ENCODE measurements at regions not wholly inside any gene's neighbourhood (a gene's known extent, or its start where the extent isn't known, plus 50 kb on each side); places are given as distances from the start of the nearest gene placed in this dataset.
A peak's percentile ranks its signal among the peaks of the same experiment; 100 is the strongest.

DNA sequence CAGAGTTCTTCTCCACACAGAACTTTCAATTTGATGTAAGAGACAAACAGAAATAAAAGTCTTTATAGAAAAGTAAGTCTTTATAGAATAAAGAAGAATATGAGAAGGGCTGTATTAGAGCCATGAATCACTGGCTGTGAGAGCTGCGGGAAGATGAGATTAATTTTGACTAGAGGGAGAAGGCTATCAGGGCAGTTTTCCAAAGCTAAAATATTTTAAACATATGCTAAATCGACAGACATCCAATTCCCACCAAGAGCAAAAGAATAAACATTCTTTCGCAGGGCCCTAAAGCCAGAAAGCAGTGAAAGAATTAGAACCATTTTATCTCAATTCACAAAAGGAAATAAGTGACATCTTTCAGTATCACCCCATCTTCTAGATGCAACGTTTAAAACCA lies 208.3 kb upstream of the MAP3K1 start:
- H3K79me2 ChIP-seq (ENCODE audit: control insufficient read depth, insufficient read depth, low read length): no peaks in the 10 kb centered on the region
- no peak for DNase-seq (ENCODE audit: low read depth, low spot score)
- no peaks in the 10 kb centered on the region for H3K27me3 ChIP-seq (ENCODE audit: control insufficient read depth, extremely low read depth, insufficient read depth, low read length)
- no peak for FAIRE-seq
- no peaks in the 10 kb centered on the region for H3K9me3 ChIP-seq (ENCODE audit: control insufficient read depth, low read depth, low read length)
- no peak overlapping the region for H3K27ac ChIP-seq (ENCODE audit: control insufficient read depth, insufficient read depth, low read length)
- peak overlapping the region; percentile 63 for H3K4me2 ChIP-seq (ENCODE audit: control insufficient read depth, extremely low read depth, insufficient read depth, low read depth, low read length)
- dilution Hi-C loops (cut with MboI; ENCODE audit: extremely low pct_ligation_motif_present, low sequenced_read_pairs): no loop called here
- no peak overlapping the region for H3K4me3 ChIP-seq (ENCODE audit: control insufficient read depth in 2 of 3, extremely low read depth in 1 of 3, insufficient read depth in 2 of 3, low read depth in 1 of 3, low read length in 3 of 3)
- no peaks in the 10 kb centered on the region for H3K36me3 ChIP-seq (ENCODE audit: control insufficient read depth in 2 of 2, extremely low read depth in 1 of 2, insufficient read depth in 2 of 2, low read length in 2 of 2)
- no peak overlapping the region for H2AFZ ChIP-seq (ENCODE audit: control insufficient read depth, low read length)
- TF ChIP-seq, protein P1, sequence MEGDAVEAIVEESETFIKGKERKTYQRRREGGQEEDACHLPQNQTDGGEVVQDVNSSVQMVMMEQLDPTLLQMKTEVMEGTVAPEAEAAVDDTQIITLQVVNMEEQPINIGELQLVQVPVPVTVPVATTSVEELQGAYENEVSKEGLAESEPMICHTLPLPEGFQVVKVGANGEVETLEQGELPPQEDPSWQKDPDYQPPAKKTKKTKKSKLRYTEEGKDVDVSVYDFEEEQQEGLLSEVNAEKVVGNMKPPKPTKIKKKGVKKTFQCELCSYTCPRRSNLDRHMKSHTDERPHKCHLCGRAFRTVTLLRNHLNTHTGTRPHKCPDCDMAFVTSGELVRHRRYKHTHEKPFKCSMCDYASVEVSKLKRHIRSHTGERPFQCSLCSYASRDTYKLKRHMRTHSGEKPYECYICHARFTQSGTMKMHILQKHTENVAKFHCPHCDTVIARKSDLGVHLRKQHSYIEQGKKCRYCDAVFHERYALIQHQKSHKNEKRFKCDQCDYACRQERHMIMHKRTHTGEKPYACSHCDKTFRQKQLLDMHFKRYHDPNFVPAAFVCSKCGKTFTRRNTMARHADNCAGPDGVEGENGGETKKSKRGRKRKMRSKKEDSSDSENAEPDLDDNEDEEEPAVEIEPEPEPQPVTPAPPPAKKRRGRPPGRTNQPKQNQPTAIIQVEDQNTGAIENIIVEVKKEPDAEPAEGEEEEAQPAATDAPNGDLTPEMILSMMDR (optimal IDR thresholded peaks at IDR 0.05 in 1 of 3, IDR thresholded peaks at IDR 0.05 in 1 of 3, conservative IDR thresholded peaks at IDR 0.05 in 1 of 3; ENCODE audit: extremely low read depth in 1 of 3, insufficient read depth in 2 of 3, low read length in 3 of 3): no peak
- TF ChIP-seq EZH2 (IDR thresholded peaks at IDR 0.05; ENCODE audit: low read length): no peak
- no peaks in the 10 kb centered on the region for H3K9me1 ChIP-seq (ENCODE audit: control insufficient read depth, extremely low read depth, insufficient read depth, low read length)
- H3K4me1 ChIP-seq (ENCODE audit: control insufficient read depth, extremely low read depth, insufficient read depth, low read length): peaks cover 17% of the 10 kb centered on the region
- H3K9ac ChIP-seq (ENCODE audit: control insufficient read depth, extremely low read depth, insufficient read depth, low read length): no peak overlapping the region
- no peaks in the 10 kb centered on the region for H4K20me1 ChIP-seq (ENCODE audit: control insufficient read depth, extremely low read depth, insufficient read depth, low read length)

DNA sequence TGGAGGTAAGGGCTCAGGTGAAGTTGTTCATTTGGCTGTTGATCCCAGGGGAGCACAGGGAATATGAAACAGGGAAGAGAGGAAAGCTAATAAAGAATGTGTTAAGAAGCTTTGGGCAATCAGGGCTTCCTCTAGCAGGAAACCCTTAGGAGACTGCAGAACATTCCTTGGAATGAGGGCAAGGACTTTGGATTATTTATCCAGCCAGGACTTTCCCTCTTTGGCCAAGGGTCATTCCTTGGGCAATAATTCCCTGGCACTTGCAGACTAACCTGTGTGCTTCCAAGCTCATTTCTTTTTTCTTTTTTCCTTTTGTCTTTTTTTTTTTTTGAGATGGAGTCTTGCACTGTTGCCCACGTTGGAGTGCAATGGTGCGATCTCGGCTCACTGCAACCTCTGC lies 209.2 kb upstream of the MAP3K1 start:
- Histone ChIP-seq H3K36me3 (ENCODE audit: control insufficient read depth in 2 of 2, extremely low read depth in 1 of 2, insufficient read depth in 2 of 2, low read length in 2 of 2) (no peaks in the 10 kb centered on the region), H3K4me3 (ENCODE audit: control insufficient read depth in 2 of 3, extremely low read depth in 1 of 3, insufficient read depth in 2 of 3, low read depth in 1 of 3, low read length in 3 of 3) (no peak overlapping the region), H3K4me1 (ENCODE audit: control insufficient read depth, extremely low read depth, insufficient read depth, low read length) (peaks cover 17% of the 10 kb centered on the region), H3K4me2 (ENCODE audit: control insufficient read depth, extremely low read depth, insufficient read depth, low read depth, low read length) (no peak overlapping the region), H3K9ac (ENCODE audit: control insufficient read depth, extremely low read depth, insufficient read depth, low read length) (no peak overlapping the region), H3K9me1 (ENCODE audit: control insufficient read depth, extremely low read depth, insufficient read depth, low read length) (no peaks in the 10 kb centered on the region), H4K20me1 (ENCODE audit: control insufficient read depth, extremely low read depth, insufficient read depth, low read length) (no peaks in the 10 kb centered on the region), H3K27ac (ENCODE audit: control insufficient read depth, insufficient read depth, low read length) (no peak overlapping the region), H2AFZ (ENCODE audit: control insufficient read depth, low read length) (no peak overlapping the region), H3K27me3 (ENCODE audit: control insufficient read depth, extremely low read depth, insufficient read depth, low read length) (no peaks in the 10 kb centered on the region), H3K9me3 (ENCODE audit: control insufficient read depth, low read depth, low read length) (no peaks in the 10 kb centered on the region), H3K79me2 (ENCODE audit: control insufficient read depth, insufficient read depth, low read length) (no peaks in the 10 kb centered on the region)
- FAIRE-seq: no peak
- dilution Hi-C loops (cut with MboI; ENCODE audit: extremely low pct_ligation_motif_present, low sequenced_read_pairs): no loop called here
- no peak for TF ChIP-seq EZH2 (IDR thresholded peaks at IDR 0.05; ENCODE audit: low read length)
- TF ChIP-seq, protein P1 (optimal IDR thresholded peaks at IDR 0.05 in 1 of 3, IDR thresholded peaks at IDR 0.05 in 1 of 3, conservative IDR thresholded peaks at IDR 0.05 in 1 of 3; ENCODE audit: extremely low read depth in 1 of 3, insufficient read depth in 2 of 3, low read length in 3 of 3): no peak
- no peak for DNase-seq (ENCODE audit: low read depth, low spot score)
